DND-41 (cell line): ENCODE measurements at regions not wholly inside any gene's neighbourhood (a gene's known extent, or its start where the extent isn't known, plus 50 kb on each side); places are given as distances from the start of the nearest gene placed in this dataset.

ENCODE experiments used
- CTCF ChIP-seq: IDR thresholded peaks from 2 replicates; pipeline ENCODE4 v1.5.1; 2012; ENCODE audit warnings: borderline replicate concordance, low read length, moderate library complexity, mild to moderate bottlenecking; ENCODE audit not compliant: poor library complexity, severe bottlenecking; ENCODE audit errors: extremely low read depth
- EZH2 ChIP-seq: IDR thresholded peaks from 3 replicates; pipeline ENCODE4 v1.6.1; 2012; ENCODE audit warnings: borderline replicate concordance, low read depth, mild to moderate bottlenecking, moderate library complexity, low read length, inconsistent platforms; ENCODE audit not compliant: severe bottlenecking

GRCh38 chr5:166123717-166124116, 2167.7 kb upstream of the WWC1 start:
- TF ChIP-seq CTCF: no peak
- no peak for TF ChIP-seq EZH2
